SW480 (cell line): ENCODE measurements at regions not wholly inside any gene's neighbourhood (a gene's known extent, or its start where the extent isn't known, plus 50 kb on each side); places are given as distances from the start of the nearest gene placed in this dataset.
A peak's percentile ranks its signal among the peaks of the same experiment; 100 is the strongest.
"Not testable (repeated sequence)": the region's sequence is repeated elsewhere in the genome, so short reads cannot be mapped to it uniquely, and the experiment has no call there.

Experiments used
- DNase-seq: peaks from one replicate; pipeline ENCODE4 v3.0.0-alpha.2; 2016; ENCODE audit warnings: low spot score

DNA sequence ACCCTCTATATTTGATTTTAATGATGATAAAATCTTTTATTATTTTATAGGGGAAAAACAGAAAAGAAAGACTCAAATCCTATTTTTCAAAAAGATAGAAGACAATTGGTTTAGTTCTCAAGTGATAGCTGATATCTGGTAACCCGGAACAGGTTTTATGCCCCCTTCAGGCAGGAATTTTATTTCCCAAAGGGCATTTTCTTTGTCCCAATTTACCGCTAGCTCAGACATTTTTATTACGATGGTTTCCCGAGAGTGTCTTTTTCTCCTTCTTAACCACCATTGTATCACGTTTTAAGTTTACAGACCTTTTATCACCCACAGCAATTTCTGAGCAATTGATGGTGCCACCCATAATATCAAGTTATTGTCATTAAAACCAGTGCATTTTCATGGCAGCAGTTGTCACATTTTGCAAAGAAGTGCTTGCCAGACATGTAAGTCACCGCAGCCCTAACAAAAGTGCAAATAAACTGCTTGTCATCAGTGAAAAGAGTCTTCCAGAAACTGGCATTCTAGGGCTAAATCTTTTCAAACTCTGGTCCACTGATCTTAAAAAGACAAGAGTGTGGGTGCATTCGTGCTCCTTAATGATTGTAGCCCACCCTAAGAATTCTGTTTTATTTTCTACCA, 204.8 kb upstream of the VCX start:
- no peak for DNase-seq

GRCh38 chrX:7637066-7637465, 205.9 kb upstream of the VCX start:
- no peak for DNase-seq

DNA sequence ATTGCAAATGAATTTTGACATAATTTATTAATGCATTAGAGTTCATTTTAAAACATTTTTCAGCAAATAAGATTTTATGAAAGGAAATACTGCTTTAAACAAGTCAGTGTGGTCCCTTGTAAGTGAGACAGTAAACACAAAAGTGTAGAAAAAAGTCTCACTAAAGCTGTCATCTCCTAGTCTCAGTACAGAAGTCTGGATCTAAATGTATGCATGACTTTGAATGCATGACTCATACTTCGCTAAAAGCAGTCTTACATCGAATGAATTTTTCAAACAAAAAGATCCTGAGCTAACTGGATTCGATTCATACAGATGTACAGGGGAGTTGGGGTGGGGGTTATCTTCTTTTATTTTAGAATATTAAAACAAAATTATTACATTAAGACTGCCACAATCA, 207.4 kb upstream of the VCX start:
- no peak for DNase-seq

- no peak for DNase-seq
Measured at GRCh38 chrX:7620560-7620959, 222.4 kb upstream of the VCX start.

- no peak for DNase-seq
Measured at GRCh38 chrX:7617994-7618393, 225.0 kb upstream of the VCX start.

GRCh38 chrX:7614616-7615015, 228.4 kb upstream of the VCX start:
- no peak for DNase-seq

GRCh38 chrX:7608625-7609024, 234.3 kb upstream of the VCX start:
- not testable (repeated sequence) for DNase-seq

- peak; percentile 69 for DNase-seq
Measured at GRCh38 chrX:7606039-7606652, 236.8 kb upstream of the VCX start.

DNA sequence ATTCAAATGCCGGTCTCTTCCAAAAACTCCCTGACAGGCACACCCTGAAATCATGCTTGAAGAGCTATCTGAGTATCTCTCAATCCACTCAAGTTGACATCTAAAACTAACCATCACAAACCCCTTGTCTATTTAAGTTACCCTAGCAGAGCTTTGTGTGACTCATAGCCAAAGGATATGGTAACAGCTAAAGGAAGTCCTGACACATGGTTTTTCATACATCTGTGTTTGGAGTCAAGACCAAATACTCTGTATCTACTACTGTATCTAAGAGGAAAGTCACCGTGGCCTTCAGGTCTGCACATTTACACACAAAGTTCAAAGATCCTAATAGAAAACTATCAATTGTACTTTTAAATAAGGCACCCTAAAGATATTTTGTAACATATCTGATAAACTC, 239.6 kb upstream of the VCX start:
- DNase-seq = no peak

DNA sequence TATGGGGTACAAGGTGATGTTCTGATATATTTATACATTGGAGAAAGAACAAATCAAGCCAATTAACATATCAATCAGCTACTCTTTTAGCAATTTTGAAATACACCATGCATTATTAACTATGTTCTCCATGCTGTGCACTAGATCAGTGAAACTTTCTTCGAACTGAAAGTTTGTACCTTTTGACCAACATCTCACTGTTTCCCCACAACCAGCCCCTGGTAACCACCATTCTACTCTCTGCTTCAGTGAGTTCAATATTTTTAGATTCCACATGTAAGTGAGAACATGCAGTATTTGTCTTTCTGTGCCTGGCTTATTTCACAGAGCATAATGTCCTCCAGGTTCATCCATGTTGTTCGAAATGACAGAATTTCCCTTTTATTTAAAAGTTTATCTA, 246.1 kb upstream of the VCX start:
- no peak for DNase-seq

- not testable (repeated sequence) for DNase-seq
Measured at GRCh38 chrX:7593370-7593769, 249.6 kb upstream of the VCX start.

DNA sequence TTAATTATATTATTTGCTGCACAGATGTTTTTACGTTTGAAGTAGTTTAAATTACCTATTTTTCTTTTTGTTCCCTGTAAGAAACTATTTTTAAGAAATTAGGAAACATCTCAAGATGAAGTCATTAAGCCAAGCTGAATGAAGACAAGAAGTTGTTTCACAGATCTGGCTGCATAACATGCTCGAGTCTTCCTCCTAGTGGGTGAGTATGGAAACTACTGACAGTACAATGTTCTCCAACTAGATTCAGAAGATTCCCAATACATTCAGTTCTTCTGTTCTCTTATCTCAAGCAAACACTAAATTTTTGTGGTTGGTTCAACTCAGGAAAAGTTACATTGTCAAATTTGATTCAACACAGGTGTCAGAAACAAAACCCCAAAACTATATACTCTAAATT, 256.8 kb upstream of the VCX start:
- DNase-seq = peak; percentile 6

GRCh38 chrX:7582191-7582590, 260.8 kb upstream of the VCX start:
- DNase-seq = peak; percentile 22

- DNase-seq = no peak
Measured at GRCh38 chrX:7580127-7580526, 262.8 kb upstream of the VCX start.

GRCh38 chrX:7574325-7574724, 268.6 kb upstream of the VCX start:
- peak; percentile 9 for DNase-seq

GRCh38 chrX:7570432-7571029, 272.4 kb upstream of the VCX start:
- DNase-seq = no peak

GRCh38 chrX:7568597-7568996, 274.4 kb upstream of the VCX start:
- no peak for DNase-seq

DNA sequence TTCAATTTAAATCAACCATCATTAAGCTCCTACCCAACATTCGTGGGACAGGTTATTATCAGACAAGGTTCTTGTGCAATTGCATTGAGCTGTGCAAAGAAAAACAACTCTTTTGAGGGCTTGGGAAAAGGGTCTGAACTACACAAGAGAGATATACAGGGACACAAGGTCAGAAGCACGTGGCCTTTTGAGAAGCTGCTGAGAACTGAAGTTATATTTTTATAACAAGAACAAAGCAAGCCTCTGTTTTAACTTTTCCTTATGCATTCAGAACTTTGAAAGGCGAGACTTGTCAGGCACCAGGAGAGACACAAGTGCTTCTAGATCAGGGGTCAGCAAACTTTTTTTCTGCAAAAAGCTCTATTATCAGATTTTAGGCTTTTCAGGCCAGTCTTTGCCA, 274.8 kb upstream of the VCX start:
- no peak for DNase-seq

- DNase-seq = no peak
Measured at GRCh38 chrX:7552760-7553159, 290.2 kb upstream of the VCX start.

DNA sequence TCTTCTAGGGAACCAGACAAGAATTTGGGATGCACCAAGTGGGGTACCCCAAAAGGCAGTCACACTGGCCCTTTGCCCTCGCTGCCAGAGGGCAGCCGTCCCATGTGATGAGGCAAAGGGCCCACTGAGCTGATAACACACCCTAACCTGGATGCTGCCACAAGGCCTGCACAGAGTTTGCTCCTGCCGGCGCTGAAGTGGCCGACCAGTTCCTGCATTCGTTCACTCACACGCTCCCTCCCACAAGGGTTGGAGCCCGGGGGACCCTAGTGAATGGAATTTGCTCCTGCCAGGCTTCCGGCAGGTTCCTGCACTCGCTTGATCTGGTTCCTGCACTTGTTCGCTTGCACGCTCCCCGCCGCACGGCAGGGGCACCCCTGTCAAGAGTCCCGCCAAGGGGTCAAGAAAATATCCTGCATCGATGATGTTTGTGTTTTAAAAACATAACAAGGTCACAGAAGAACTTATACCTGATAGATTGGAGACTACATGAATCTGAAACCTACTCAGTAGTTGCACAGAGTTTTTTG, 296.4 kb upstream of the VCX start:
- no peak for DNase-seq

- DNase-seq = no peak
Measured at GRCh38 chrX:7545564-7545963, 297.4 kb upstream of the VCX start.

DNA sequence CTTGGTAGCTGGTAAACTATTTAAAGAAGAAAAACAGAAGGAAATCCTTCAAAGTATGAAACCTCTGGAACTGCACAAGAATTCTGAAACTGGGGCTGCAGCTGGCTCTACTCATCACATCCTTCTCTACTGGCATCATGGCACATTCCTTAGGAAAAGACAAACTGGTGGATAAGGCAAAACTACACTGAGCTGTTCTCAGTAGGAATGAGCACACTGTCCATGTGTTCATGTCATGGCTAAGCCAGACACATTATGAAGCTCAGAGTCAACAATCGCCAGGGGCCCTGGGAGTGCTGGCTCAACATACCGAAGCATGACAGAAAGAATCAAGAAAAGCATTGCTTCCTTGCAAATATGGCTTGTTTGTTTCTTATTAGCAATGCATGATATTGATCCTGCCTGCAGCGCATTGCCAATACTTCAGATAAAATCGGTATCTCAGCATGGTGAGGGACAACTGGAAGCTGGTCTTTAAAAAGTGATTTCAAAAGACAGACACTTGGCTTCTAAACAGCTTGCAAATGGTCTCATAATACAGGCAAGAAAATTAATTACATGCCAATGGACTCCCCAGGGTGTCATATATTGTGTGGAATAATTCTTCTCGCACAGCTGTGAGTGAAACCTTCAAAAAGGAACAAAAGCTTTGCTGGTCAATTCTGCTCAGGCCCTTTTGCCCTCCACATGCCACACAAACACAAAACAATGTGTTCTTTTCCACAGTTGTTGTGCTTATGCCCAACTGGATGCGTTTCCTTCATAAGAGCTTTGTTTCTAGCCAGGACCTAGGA, 300.2 kb upstream of the VCX start:
- no peak for DNase-seq

GRCh38 chrX:7522860-7523259, 320.1 kb upstream of the VCX start:
- DNase-seq = no peak
